HL-60 (cell line): ENCODE measurements at regions not wholly inside any gene's neighbourhood (a gene's known extent, or its start where the extent isn't known, plus 50 kb on each side); places are given as distances from the start of the nearest gene placed in this dataset.

Experiments
- DNase-seq, 2 experiments: peaks; one replicate each; pipeline ENCODE4 v3.0.0-alpha.2; 2010 to 2020; ENCODE audit warnings: low read depth in 1 of 2, low spot score in 1 of 2
- H3K27ac ChIP-seq: fragments of 250-450 bp; sonication (Bioruptor Pico); replicated peaks from 2 replicates; pipeline ENCODE4 v1.5.1; 2020; ENCODE audit warnings: mild to moderate bottlenecking, moderate library complexity
- H3K27me3 ChIP-seq: fragments of 250-450 bp; sonication (Bioruptor Pico); 2 replicates; pipeline ENCODE4 v1.5.1; 2021; ENCODE audit warnings: mild to moderate bottlenecking, moderate library complexity; ENCODE audit not compliant: insufficient read depth, poor library complexity, severe bottlenecking
- H3K4me3 ChIP-seq: replicated peaks from 2 replicates; pipeline ENCODE4 v1.5.1; 2011; ENCODE audit warnings: mild to moderate bottlenecking, control low read depth, low read length; ENCODE audit not compliant: insufficient read depth
- CTCF ChIP-seq: IDR thresholded peaks from one replicate; pipeline ENCODE4 v1.5.1; 2011; ENCODE audit warnings: low read length, control low read depth, inconsistent platforms; ENCODE audit not compliant: insufficient read depth
- GABPA ChIP-seq: IDR thresholded peaks from 2 replicates; pipeline ENCODE4 v1.6.1; 2012; ENCODE audit warnings: low read depth
- POLR2AphosphoS5 ChIP-seq: IDR thresholded peaks from 2 replicates; pipeline ENCODE4 v1.6.1; 2012; ENCODE audit warnings: low read depth
- REST ChIP-seq: IDR thresholded peaks from 2 replicates; pipeline ENCODE4 v1.6.1; 2012; ENCODE audit warnings: low read depth; ENCODE audit not compliant: insufficient replicate concordance
- SPI1 ChIP-seq: IDR thresholded peaks from 2 replicates; pipeline ENCODE4 v1.6.1; 2012; ENCODE audit warnings: low read depth, mild to moderate bottlenecking, borderline replicate concordance

- no peaks in the 10 kb centered on the region for H3K27me3 ChIP-seq
- TF ChIP-seq GABPA (no peak), CTCF (no peak), SPI1 (no peak), REST (no peak), POLR2AphosphoS5 (no peak)
- H3K27ac ChIP-seq: no peak overlapping the region
- DNase-seq: no peak
- H3K4me3 ChIP-seq: no peak overlapping the region
Observed at GRCh38 chr6:50922579-50923525, 104.2 kb downstream of the TFAP2B start.

GRCh38 chr6:50924758-50925157 is 106.1 kb downstream of the TFAP2B start:
- no peak for TF ChIP-seq POLR2AphosphoS5
- TF ChIP-seq SPI1: no peak
- H3K4me3 ChIP-seq: no peak overlapping the region
- DNase-seq: no peak

GRCh38 chr6:50925548-50925947 is 106.9 kb downstream of the TFAP2B start:
- no peaks in the 10 kb centered on the region for H3K27me3 ChIP-seq
- no peak for DNase-seq
- H3K4me3 ChIP-seq: no peak overlapping the region
- no peak overlapping the region for H3K27ac ChIP-seq
- TF ChIP-seq GABPA: no peak
- TF ChIP-seq REST: no peak

More at GRCh38 chr6:50924758-50925157, 106.1 kb downstream of the TFAP2B start:
- Histone ChIP-seq H3K27me3 (no peaks in the 10 kb centered on the region), H3K27ac (no peak overlapping the region)

GRCh38 chr6:50925981-50926380 is 107.3 kb downstream of the TFAP2B start:
- H3K27me3 ChIP-seq: no peaks in the 10 kb centered on the region
- no peak overlapping the region for H3K4me3 ChIP-seq
- no peak for TF ChIP-seq POLR2AphosphoS5
- TF ChIP-seq REST: no peak
- no peak for TF ChIP-seq SPI1
- no peak for TF ChIP-seq GABPA
- no peak for TF ChIP-seq CTCF
- DNase-seq: no peak
- no peak overlapping the region for H3K27ac ChIP-seq
